ENCODE measurements at regions not wholly inside any gene's neighbourhood (a gene's known extent, or its start where the extent isn't known, plus 50 kb on each side); places are given as distances from the start of the nearest gene placed in this dataset.

GRCh38 chrX:95248386-95248785 is 1436.3 kb upstream of the DIAPH2 start:
- no peak for TF ChIP-seq POLR2A (IDR thresholded peaks at IDR 0.05; ENCODE audit: extremely low read depth, insufficient read length)
- TF ChIP-seq CTCF (IDR thresholded peaks at IDR 0.05; ENCODE audit: low read depth, low read length) = no peak
- no peak for TF ChIP-seq MYC (IDR thresholded peaks at IDR 0.05; ENCODE audit: low read depth, low read length)

Measured in NB4 (cell line).